DOHH2 (cell line): ENCODE measurements at regions not wholly inside any gene's neighbourhood (a gene's known extent, or its start where the extent isn't known, plus 50 kb on each side); places are given as distances from the start of the nearest gene placed in this dataset.

Source experiments
- H3F3A ChIP-seq: fragments of 200-600 bp; sonication (generic), shearing (Covaris generic); 2 replicates; pipeline ENCODE4 v1.6.0; 2016; ENCODE audit warnings: antibody characterized with exemption, mild to moderate bottlenecking; ENCODE audit not compliant: control insufficient read depth, insufficient read depth
- H3K27ac ChIP-seq: fragments of 200-600 bp; sonication (generic); 2 replicates; pipeline ENCODE4 v1.5.1; 2014; ENCODE audit warnings: low read depth, mild to moderate bottlenecking, low read length, moderate library complexity
- H3K27me3 ChIP-seq: fragments of 200-600 bp; sonication (generic); 2 replicates; pipeline ENCODE4 v1.6.1; 2014; ENCODE audit warnings: mild to moderate bottlenecking, low read length, mixed read lengths; ENCODE audit not compliant: control insufficient read depth
- H3K36me3 ChIP-seq: fragments of 200-600 bp; sonication (generic); 2 replicates; pipeline ENCODE4 v1.6.1; 2014; ENCODE audit warnings: mild to moderate bottlenecking, low read length, moderate library complexity, mixed read lengths; ENCODE audit not compliant: control insufficient read depth
- H3K4me1 ChIP-seq: fragments of 200-600 bp; sonication (generic); 2 replicates; pipeline ENCODE4 v1.6.1; 2014; ENCODE audit warnings: mild to moderate bottlenecking, low read length, mixed read lengths; ENCODE audit not compliant: control insufficient read depth
- H3K4me2 ChIP-seq: fragments of 200-600 bp; sonication (generic); 2 replicates; pipeline ENCODE4 v1.6.0; 2014; ENCODE audit warnings: mild to moderate bottlenecking, low read length, moderate library complexity
- H3K4me3 ChIP-seq: fragments of 200-600 bp; sonication (generic); 2 replicates; pipeline ENCODE4 v1.5.1; 2014; ENCODE audit warnings: mild to moderate bottlenecking, low read length, mixed read lengths
- H3K79me2 ChIP-seq: fragments of 200-600 bp; sonication (generic); 2 replicates; pipeline ENCODE4 v1.6.1; 2014; ENCODE audit warnings: mild to moderate bottlenecking, low read length, mixed read lengths; ENCODE audit not compliant: control insufficient read depth
- H3K9me2 ChIP-seq: fragments of 200-600 bp; sonication (generic); replicated peaks from 2 replicates; pipeline ENCODE4 v1.6.1; 2014; ENCODE audit warnings: mild to moderate bottlenecking, low read length, mixed read lengths; ENCODE audit not compliant: control insufficient read depth
- H3K9me3 ChIP-seq: fragments of 200-600 bp; sonication (generic); 2 replicates; pipeline ENCODE4 v1.6.1; 2014; ENCODE audit warnings: antibody characterized with exemption, low read length, mixed read lengths; ENCODE audit not compliant: control insufficient read depth, insufficient read depth
- H4K20me1 ChIP-seq: fragments of 200-600 bp; sonication (generic); 2 replicates; pipeline ENCODE4 v1.6.0; 2014; ENCODE audit warnings: low read depth, mild to moderate bottlenecking, antibody characterized with exemption, low read length, moderate library complexity; ENCODE audit not compliant: control insufficient read depth, insufficient read depth
- EZH2phosphoT487 ChIP-seq: fragments of 200-600 bp; sonication (generic); IDR thresholded peaks from 2 replicates; pipeline ENCODE4 v1.6.1; 2017; ENCODE audit warnings: borderline replicate concordance, mild to moderate bottlenecking, antibody characterized with exemption, low read length, moderate library complexity, mixed read lengths
- TF ChIP-seq, protein P1 (sequence below): fragments of 200-600 bp; sonication (generic); IDR thresholded peaks from one replicate; pipeline ENCODE4 v1.5.1; 2014; ENCODE audit warnings: antibody characterized with exemption, mild to moderate bottlenecking, low read depth, low read length; ENCODE audit not compliant: poor library complexity, severe bottlenecking

DNA sequence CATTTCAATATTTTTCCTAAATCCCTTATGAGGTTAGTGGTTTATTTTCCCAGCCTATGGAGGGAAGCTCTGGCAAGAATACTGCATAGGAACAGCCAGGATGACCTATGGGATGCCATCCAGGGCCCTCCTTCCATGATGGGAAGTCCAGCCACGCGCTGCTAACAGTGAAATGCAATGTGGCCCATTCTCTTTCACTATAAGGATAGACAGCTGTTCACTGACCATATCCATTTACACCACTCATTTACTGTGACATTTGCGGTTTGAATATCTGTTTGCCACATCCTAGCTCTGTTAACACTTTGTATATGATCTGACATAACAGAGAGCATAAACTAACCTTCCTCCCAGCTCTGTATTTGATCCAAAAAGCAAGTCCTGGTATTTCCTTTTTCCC, 471.7 kb downstream of the CBLN4 start:
- H3K9me3 ChIP-seq = peaks cover 6% of the 10 kb centered on the region; the same call in 1 of the 2 replicates
- no peak overlapping the region for H3K4me3 ChIP-seq
- TF ChIP-seq, protein P1, sequence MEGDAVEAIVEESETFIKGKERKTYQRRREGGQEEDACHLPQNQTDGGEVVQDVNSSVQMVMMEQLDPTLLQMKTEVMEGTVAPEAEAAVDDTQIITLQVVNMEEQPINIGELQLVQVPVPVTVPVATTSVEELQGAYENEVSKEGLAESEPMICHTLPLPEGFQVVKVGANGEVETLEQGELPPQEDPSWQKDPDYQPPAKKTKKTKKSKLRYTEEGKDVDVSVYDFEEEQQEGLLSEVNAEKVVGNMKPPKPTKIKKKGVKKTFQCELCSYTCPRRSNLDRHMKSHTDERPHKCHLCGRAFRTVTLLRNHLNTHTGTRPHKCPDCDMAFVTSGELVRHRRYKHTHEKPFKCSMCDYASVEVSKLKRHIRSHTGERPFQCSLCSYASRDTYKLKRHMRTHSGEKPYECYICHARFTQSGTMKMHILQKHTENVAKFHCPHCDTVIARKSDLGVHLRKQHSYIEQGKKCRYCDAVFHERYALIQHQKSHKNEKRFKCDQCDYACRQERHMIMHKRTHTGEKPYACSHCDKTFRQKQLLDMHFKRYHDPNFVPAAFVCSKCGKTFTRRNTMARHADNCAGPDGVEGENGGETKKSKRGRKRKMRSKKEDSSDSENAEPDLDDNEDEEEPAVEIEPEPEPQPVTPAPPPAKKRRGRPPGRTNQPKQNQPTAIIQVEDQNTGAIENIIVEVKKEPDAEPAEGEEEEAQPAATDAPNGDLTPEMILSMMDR = no peak
- no peak for TF ChIP-seq EZH2phosphoT487
- no peaks in the 10 kb centered on the region for H3K4me1 ChIP-seq
- H3K27ac ChIP-seq = no peak overlapping the region
- H3K9me2 ChIP-seq = no peaks in the 10 kb centered on the region
- no peaks in the 10 kb centered on the region for H3K36me3 ChIP-seq
- no peak overlapping the region for H3K4me2 ChIP-seq
- no peaks in the 10 kb centered on the region for H4K20me1 ChIP-seq
- H3K79me2 ChIP-seq = no peaks in the 10 kb centered on the region
- no peaks in the 10 kb centered on the region for H3K27me3 ChIP-seq
- H3F3A ChIP-seq = no peaks in the 10 kb centered on the region

DNA sequence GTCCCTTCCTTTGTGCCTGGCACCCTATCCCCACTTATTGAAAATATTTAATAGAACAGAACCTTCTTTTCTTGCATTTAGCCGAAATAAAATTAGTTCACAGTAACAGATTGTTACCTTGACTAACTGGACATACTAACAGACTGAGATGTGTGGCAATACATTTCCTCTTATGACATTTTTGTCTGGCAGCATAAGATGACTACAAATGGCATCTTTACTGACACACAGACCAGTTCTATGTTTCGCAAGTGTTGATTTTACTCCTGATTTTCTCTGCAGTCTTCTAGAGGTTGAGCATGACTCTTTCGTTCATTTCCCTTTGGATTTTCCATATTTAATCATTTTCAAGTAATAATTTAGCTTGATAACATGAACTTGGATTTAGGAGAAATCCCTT, 474.6 kb downstream of the CBLN4 start:
- H3K4me1 ChIP-seq = no peaks in the 10 kb centered on the region
- no peaks in the 10 kb centered on the region for H3F3A ChIP-seq
- no peaks in the 10 kb centered on the region for H3K36me3 ChIP-seq
- no peak for TF ChIP-seq EZH2phosphoT487
- TF ChIP-seq, protein P1 = no peak
- H3K79me2 ChIP-seq = no peaks in the 10 kb centered on the region
- H3K27ac ChIP-seq = no peak overlapping the region
- no peak overlapping the region for H3K4me2 ChIP-seq
- H4K20me1 ChIP-seq = no peaks in the 10 kb centered on the region
- peaks cover 6% of the 10 kb centered on the region; the same call in 1 of the 2 replicates for H3K9me3 ChIP-seq
- no peak overlapping the region for H3K4me3 ChIP-seq
- no peaks in the 10 kb centered on the region for H3K27me3 ChIP-seq
- no peaks in the 10 kb centered on the region for H3K9me2 ChIP-seq

DNA sequence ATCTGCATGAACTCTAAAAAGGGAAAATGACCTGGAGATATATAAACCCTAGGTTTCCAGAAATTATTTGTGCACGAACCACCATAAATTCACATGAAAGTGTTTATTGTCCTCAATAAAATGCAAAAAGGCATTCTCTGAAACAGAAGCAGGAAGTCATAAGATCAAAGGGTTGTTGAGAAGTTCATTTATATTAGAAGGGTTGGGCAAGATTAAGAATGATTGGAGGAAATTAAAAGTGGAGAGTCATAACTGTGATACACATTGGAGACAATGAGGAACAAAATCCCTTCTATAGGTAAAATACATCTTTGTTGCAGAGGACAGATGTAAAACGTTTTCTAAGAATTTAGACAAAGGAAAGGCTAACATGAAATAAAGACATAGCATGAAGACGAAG, 476.8 kb downstream of the CBLN4 start:
- Histone ChIP-seq H3K4me1 (no peaks in the 10 kb centered on the region), H3K27me3 (no peaks in the 10 kb centered on the region), H4K20me1 (no peaks in the 10 kb centered on the region), H3K27ac (no peak overlapping the region), H3K9me3 (peaks cover 6% of the 10 kb centered on the region; the same call in 1 of the 2 replicates), H3K36me3 (no peaks in the 10 kb centered on the region), H3K4me3 (no peak overlapping the region), H3K79me2 (no peaks in the 10 kb centered on the region), H3K4me2 (no peak overlapping the region), H3K9me2 (no peaks in the 10 kb centered on the region), H3F3A (no peaks in the 10 kb centered on the region)
- TF ChIP-seq, protein P1 = no peak
- TF ChIP-seq EZH2phosphoT487 = no peak
